ENCODE measurements at regions not wholly inside any gene's neighbourhood (a gene's known extent, or its start where the extent isn't known, plus 50 kb on each side); places are given as distances from the start of the nearest gene placed in this dataset.

DNA sequence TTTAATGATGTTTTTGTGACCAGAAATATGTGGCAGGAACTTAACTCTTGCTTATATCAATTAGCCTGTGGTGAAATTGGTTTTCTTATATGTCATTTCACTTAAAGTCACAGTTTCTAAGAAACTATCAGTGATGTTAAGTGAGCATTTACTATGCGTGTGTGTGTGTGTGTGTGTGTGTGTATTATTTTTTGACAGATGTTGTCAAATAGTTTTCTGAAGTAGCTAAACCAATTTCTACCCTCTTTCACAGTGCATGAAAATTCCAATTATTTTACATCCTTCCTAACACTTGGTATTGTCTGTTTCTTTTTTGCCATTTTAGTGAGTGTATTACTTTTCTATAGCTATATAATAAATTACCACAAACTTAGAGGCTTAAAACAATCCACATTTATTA is 122.1 kb upstream of the CAND1 start:
- DNase-seq (ENCODE audit: low read depth) = no peak

DNA sequence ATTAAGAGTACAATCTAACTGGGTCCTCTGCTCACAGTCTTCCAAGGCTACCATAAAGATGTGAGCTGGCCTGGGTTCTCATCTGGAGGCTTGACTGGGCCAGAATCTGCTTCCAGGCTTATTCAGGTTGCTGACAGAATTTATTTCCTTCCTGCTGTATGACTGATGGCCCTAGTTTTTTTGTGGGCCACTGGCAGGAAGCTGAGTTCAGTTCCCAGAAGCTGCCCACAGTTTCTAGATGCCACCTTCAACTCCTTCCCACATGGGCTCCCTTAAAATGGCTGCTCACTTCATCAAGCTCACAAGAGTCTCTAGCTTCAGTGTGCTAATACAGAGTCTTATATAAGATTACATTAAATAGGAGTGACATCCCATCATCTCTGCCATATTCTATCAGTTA is 121.7 kb upstream of the CAND1 start:
- DNase-seq (ENCODE audit: low read depth) = no peak

DNA sequence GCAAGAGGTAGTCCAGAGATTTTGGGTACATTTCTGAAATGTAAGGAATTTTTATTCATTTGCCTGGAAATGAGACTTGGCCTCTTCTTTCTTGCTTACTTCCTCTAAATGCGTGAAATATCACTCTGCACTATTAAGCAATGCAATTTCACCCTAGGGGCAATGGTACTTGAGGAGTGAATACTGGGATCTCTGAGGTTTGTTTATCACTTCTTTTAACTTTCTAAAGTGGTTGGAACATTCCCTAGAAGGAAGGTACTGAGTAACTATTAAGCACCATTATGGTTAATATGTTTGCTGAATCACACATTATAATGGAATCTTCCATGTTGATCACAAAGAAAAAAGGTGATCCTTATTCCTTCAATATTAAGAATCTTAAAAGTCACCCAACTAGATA is 120.9 kb upstream of the CAND1 start:
- no peak for DNase-seq (ENCODE audit: low read depth)

DNA sequence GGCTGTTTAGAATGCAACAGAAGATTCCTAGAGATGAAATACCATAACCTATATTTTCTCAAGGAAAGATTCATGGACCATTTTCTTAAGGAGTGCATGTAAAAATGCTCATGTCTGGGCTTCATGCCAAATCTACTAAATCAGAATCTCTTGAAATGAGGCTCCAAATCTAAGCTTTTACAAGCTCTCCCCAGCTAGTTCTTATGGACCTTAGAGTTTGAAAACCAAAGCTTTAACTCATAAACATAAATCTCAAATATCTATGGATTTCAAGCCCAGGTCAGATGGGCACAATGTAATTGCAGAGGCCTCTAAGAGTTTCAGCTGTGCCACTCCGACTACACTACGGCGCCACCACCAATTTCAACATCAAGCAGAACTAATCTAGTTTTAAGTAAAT is 117.3 kb upstream of the CAND1 start:
- DNase-seq (ENCODE audit: low read depth) = no peak

DNA sequence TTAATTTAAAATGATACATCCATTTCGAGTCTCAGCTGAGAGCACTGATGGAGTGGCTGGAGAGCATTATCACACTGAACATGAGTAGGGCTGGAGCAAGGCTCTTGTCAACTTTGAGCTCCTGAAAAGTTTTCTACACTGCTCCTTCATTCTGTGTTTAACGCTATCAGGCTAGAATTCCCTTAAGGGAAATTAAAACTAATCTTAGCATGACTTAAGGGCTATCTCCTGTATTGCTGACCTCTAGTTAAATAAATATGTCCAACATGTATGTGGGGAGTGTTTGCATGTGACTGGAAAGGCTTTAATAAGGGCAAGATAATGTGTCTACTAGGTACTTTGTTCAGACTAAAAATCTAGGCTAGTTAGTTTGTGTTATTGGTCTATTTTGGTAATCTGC is 116.7 kb upstream of the CAND1 start:
- no peak for DNase-seq (ENCODE audit: low read depth)

DNA sequence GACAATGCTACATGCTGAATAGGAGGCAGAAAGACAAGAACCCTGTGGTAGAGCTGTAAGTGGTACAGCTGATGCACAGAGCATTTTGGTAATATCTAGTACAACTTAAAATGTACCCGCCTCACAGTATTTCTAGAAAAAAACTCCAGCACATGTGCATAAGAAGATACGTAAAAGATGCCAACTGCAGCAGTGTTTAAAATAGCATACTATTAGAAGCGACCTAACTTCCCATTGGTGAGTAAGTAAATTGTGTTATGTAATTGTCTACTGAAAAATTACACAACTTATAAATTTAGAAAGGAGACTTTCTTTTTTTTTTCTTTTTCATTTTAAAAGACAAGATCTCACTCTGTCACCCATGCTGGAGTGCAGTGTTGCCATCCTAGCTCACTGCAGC is 114.3 kb upstream of the CAND1 start:
- DNase-seq (ENCODE audit: low read depth) = no peak

DNA sequence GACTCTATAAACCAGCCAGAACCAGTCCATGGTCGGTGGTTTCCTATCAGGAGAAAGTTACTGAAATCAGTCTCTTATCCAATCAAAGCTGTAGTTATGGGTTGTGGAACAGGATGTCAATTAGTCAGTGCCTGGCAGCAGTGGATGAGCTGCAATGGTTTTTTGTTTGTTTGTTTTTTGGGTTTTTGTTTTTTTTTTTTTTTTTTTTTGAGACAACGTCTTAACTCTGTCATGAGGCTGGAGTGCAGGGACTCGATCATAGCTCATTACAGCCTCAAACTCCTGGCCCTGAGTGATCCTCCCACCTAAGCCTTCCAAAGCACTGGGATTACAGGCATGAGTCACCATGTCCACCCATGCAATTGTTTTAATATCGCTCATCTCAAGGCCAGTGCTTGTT is 113.3 kb upstream of the CAND1 start:
- DNase-seq (ENCODE audit: low read depth) = no peak

DNA sequence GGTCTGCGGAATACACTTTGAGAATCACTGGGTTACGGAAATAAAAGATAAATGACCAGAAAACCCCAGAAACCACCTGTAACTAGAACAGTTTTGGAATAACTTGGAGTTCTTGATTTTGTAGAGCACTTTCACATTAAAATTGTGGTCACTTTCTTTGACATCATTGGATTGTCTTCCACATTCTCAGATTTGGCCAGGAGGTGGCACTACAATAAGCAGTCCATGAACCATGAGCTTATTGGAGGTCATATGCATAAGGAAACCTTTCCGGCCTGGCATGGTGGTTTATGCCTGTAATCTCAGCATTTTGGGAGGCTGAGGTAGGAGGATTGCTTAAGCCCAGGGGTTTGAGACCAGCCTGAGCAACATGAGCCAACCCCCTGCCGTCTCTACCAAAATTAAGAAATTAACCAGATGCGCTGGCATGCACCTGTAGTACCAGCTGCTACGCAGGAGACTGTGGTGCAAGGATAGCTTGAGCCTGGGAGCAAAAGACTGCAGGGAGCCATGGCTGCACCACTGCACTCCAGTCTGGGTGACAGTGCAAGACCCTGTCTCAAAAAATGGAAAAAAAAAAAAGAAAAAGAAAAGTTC is 107.7 kb upstream of the CAND1 start:
- peak; percentile 12 for DNase-seq (ENCODE audit: low read depth)

DNA sequence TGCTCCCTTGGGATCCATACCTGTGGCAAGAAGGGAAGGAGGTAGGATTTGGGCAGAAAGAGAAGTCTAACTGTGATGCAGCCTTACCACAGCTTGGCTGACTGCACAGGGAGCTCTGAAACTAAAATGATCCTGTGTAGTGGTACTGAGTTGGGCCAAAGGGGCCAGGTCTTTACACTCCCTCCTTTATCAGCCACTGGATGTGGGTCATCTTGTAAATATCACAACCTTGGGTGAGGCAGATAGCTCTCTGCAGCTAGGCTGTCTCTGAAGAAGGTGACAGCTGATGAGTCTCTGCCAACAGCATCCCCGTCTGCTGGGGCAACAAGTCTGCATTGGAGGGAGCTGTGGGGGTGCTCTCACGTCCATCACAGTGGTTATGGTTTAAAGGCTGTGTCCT is 95.9 kb upstream of the CAND1 start:
- no peak for DNase-seq (ENCODE audit: low read depth)

DNA sequence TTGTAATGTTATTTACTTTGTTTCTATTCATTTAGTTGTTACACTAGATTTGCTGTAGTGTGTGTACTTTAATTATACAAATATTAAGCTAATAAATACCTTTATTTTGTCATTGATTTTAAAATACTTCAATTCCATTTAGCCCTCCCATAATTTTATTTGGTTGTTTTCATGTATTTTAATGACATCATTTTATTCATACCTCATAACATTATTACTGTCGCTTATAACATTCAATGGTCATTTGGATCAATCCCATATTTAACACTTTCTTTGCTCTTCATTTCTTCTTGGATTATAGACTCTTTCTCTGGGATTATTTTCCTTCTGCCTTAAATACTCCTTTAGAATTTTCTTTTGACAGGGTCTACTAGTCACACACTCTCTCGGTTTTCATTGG is 86.6 kb upstream of the CAND1 start:
- DNase-seq (ENCODE audit: low read depth) = no peak

DNA sequence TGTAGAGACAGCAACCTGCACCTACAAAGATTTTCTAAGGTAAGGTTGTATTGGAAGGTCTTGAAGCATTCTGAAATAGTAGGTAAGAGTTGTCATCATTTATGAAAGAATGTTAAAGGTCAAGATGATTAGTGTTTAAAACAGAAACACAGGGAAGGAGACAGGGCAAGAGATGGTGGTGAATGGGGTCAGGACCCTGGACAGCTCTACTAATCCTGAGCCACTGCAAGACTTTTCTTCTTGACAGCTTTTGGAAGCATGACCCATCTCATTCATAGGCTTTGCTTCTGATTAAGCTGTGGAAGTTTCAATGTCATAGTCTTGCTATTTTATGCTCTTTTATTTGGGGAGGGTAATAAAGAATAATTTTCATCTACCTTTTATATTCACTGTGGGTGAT is 75.5 kb upstream of the CAND1 start:
- DNase-seq (ENCODE audit: low read depth) = peak; percentile 4

DNA sequence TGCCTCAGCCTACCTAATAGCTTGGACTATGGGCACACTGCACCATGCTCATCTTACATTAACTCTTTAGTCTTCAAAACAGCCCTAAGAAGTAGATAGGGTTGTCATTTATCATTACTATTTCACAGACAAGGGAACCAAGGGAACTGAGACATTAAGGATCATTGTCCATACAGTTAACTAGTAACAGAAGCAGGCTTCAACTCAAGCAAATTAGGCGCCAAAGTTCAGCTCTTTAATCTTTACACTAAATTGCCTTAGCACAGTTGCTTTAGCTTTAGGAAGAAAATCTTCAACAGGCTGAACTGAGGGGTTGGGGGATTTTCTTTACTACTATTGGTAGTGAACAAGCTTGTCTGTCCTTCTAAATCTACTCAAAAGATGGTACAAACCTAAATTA is 68.8 kb upstream of the CAND1 start:
- no peak for DNase-seq (ENCODE audit: low read depth)

DNA sequence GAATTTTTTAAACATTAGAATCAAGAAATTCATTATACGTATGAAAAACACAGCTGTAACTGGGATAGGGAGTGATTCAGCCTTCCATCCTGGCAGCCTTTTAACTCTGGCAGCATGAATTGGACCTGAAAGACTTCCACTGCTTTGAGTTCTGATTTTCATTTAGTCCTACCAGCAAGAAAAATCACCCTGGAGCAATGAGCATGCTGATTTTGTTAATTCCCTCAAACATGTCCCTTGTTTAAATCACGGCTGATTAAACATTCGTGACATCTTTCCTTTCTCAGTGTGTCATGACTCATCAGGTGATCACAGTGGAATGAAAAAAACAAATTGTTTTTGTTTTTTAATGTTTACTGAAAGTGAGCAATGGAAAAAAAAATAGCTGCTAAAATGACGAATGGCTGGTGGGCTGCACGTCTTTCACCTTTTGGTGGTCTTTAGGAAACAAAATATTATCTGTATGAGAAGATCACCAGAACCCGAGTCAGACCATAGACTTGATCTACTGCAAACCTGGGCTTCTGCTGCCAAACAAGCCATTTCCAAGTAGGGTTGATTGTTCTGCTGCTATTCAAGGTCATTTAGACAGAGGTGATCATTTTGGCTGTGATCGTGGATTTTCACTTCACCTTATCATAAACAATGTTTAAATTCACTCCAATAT is 67.0 kb upstream of the CAND1 start:
- no peak for DNase-seq (ENCODE audit: low read depth)

DNA sequence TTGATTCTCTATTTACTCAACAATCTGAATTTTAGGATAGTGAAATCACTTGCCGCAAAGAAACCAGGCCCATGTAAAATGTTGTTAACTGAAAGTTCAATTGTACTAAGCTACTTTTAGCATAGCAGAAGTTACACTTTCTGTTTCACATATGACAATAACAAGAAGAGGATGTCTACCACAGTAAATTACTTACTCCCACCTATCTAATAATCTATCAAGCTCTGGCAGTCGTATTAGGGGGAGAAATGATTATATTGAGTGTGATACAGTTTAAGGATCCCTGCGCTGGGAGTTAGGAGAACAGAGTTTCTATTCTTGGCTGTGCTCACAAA is 66.5 kb upstream of the CAND1 start:
- DNase-seq (ENCODE audit: low read depth) = no peak

DNA sequence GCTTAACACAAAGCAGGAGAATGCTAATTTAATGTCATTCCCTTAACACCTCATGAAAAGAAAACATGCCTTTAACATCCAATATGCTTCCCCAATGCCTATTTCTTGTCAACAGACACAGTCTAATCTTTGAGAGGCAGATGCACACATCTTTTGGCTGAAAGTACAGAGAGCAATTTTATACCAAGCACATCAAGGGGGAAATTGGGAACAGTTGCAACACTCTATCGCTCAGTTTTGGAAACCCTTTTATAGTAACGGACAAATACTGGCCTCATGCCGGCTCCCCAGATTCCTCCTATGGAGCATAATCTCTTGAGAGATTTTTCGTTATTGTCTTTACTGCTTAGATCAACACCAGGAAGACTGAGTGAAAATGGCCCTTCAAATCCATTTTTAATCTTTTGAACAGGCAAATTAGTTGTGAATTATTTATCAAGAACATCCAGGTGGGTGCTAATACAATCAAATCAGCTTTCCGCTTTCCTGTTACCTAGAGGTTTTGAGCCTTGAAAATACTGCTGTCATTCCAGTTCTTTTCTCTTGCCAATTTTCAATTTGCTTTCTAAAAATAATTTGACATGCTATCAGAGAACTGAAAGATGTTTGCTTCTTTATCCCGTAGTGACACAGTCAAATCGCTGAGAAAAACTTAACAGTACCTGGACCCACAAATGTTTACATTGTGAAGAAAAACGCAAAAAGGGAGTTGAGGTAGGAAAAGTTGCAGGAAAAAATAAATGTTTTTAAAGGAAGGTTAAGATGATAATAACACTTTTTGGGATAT is 60.7 kb upstream of the CAND1 start:
- no peak for DNase-seq (ENCODE audit: low read depth)

DNA sequence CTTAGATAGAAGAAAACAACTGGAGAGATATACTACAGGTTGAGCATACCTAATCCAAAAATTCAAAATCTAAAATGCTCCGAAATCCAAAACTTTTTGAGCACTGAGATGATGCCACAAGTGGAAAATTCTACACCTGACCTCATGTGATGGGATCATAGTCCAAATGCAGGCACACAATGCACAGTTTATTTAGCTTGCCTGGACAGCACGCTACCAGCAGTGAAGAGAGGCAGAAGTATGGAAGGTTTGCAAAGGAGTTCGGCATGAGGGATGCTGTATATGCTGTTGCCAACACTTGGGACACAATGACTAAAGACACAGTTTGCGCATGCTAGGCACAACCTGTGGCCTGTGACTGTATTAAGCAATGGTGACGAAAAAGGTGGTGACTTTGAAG is 58.1 kb upstream of the CAND1 start:
- DNase-seq (ENCODE audit: low read depth) = no peak

DNA sequence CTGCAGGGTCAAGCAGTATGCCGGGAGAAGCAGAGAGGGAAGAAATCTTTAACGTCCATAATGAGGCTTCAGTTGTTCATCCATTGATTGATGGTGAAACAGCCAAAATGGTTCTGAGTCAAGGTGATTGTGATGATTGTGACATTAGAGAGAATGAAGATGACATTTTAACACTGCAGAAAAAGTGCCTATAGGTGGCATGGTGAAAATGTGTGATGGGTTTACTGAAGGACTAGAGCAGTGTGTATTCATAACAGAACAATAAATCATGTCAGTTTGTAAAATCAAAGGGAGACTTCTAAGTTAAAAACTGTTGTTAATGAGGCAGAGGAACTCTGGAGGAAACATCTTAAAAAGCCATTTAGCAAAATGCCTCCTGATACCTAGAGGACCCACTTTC is 57.7 kb upstream of the CAND1 start:
- DNase-seq (ENCODE audit: low read depth) = no peak

DNA sequence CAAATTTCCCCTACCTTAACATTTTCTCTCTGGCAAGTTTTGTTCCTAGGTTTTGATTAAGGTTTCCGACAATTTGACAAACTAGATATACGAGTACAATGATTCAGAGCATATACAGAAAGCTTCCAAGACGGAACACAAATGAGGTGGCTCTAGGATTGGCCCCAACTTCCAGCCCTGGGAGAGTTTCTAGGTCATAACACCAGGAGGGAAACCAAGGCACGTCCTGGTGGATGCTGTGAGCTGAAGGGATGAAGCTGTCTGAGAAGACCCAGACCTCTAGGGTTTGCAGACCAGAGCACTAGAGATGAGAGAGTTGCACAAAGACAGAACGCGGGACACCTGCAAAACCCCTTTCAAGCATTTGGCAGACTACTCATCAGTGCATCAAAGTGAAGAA is 51.5 kb upstream of the CAND1 start:
- no peak for DNase-seq (ENCODE audit: low read depth)

Data from activated T-cell treated with anti-CD3 and anti-CD28 coated beads for 48 hours (primary cell).